ENCODE measurements at regions not wholly inside any gene's neighbourhood (a gene's known extent, or its start where the extent isn't known, plus 50 kb on each side); places are given as distances from the start of the nearest gene placed in this dataset.
A peak's percentile ranks its signal among the peaks of the same experiment; 100 is the strongest.

- no peak for ATAC-seq
- WGBS (ENCODE audit: insufficient coverage, low coverage, low lambda C conversion rate, missing lambda C conversion rate): 83% methylated on average over 3 of the region's 3 CpGs
- no peak overlapping the region for H3K27ac ChIP-seq
- H3K27me3 ChIP-seq: no peaks in the 10 kb centered on the region
- H3K4me1 ChIP-seq: no peaks in the 10 kb centered on the region
- H3K4me3 ChIP-seq: no peak overlapping the region
- H3K36me3 ChIP-seq: no peaks in the 10 kb centered on the region
- intact Hi-C loops (cut with DNase I): no loop called here
- TF ChIP-seq, protein P1, sequence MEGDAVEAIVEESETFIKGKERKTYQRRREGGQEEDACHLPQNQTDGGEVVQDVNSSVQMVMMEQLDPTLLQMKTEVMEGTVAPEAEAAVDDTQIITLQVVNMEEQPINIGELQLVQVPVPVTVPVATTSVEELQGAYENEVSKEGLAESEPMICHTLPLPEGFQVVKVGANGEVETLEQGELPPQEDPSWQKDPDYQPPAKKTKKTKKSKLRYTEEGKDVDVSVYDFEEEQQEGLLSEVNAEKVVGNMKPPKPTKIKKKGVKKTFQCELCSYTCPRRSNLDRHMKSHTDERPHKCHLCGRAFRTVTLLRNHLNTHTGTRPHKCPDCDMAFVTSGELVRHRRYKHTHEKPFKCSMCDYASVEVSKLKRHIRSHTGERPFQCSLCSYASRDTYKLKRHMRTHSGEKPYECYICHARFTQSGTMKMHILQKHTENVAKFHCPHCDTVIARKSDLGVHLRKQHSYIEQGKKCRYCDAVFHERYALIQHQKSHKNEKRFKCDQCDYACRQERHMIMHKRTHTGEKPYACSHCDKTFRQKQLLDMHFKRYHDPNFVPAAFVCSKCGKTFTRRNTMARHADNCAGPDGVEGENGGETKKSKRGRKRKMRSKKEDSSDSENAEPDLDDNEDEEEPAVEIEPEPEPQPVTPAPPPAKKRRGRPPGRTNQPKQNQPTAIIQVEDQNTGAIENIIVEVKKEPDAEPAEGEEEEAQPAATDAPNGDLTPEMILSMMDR (IDR thresholded peaks at IDR 0.05): no peak
- no peak for TF ChIP-seq POLR2A (IDR thresholded peaks at IDR 0.05)
- no peaks in the 10 kb centered on the region for H3K9me3 ChIP-seq
- DNase-seq: no peak
Observed at GRCh38 chr3:177439694-177440269, 242.5 kb upstream of the TBL1XR1 start.

DNA sequence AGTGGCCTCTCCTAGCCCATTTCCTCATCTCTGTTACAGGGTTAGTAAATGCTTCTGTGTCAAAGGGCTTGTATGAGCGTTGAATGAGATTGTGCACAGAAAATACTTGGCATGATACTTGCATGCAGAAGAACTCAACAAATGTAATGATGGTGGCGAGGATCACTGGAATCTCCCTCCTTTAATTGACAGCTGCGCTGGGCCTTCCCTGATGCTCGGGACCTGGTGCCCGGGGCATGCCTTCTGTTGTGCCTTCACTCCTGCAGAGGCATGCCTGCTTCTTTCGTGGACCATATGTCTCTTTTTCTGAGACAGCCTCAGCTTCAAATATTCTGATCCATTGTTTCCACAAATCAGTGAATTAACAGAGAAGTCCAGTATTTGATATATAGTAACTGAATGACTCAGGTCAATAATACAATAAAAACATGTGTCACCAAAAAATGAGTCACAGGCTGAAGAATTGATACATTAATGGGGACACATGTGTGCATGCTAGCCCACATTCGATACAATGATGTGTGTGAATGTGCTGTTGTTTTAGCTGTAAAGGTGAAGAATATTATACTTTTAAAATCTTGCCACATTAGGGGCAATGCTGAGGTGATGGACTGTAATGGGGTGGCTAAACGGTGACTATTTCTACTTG lies 243.3 kb upstream of the TBL1XR1 start:
- ATAC-seq: no peak
- Histone ChIP-seq H3K27me3 (no peaks in the 10 kb centered on the region), H3K4me3 (no peak overlapping the region), H3K27ac (no peak overlapping the region), H3K9me3 (no peaks in the 10 kb centered on the region), H3K36me3 (no peaks in the 10 kb centered on the region), H3K4me1 (no peaks in the 10 kb centered on the region)
- WGBS (ENCODE audit: insufficient coverage, low coverage, low lambda C conversion rate, missing lambda C conversion rate): 92% methylated on average over 6 of the region's 8 CpGs
- intact Hi-C loops (cut with DNase I): no loop called here
- TF ChIP-seq POLR2A (IDR thresholded peaks at IDR 0.05): no peak
- TF ChIP-seq, protein P1 (IDR thresholded peaks at IDR 0.05): no peak
- DNase-seq: no peak

GRCh38 chr3:177441276-177441812 lies 244.1 kb upstream of the TBL1XR1 start:
- TF ChIP-seq, protein P1 (IDR thresholded peaks at IDR 0.05): no peak
- no peak for TF ChIP-seq POLR2A (IDR thresholded peaks at IDR 0.05)
- intact Hi-C loops (cut with DNase I): no loop called here
- ATAC-seq: no peak
- WGBS (ENCODE audit: insufficient coverage, low coverage, low lambda C conversion rate, missing lambda C conversion rate): 96% methylated on average over 1 of the region's 1 CpG
- H3K4me1 ChIP-seq: no peaks in the 10 kb centered on the region
- H3K27ac ChIP-seq: no peak overlapping the region
- H3K27me3 ChIP-seq: no peaks in the 10 kb centered on the region
- H3K9me3 ChIP-seq: no peaks in the 10 kb centered on the region
- no peaks in the 10 kb centered on the region for H3K36me3 ChIP-seq
- DNase-seq: no peak
- H3K4me3 ChIP-seq: no peak overlapping the region

- no peaks in the 10 kb centered on the region for H3K27me3 ChIP-seq
- intact Hi-C loops (cut with DNase I): no loop called here
- TF ChIP-seq, protein P1 (IDR thresholded peaks at IDR 0.05): no peak
- no peak for TF ChIP-seq POLR2A (IDR thresholded peaks at IDR 0.05)
- H3K36me3 ChIP-seq: no peaks in the 10 kb centered on the region
- no peaks in the 10 kb centered on the region for H3K4me1 ChIP-seq
- H3K27ac ChIP-seq: no peak overlapping the region
- ATAC-seq (peak in 2 of 4 donors; percentile 33 to 34), DNase-seq (no peak)
- no peak overlapping the region for H3K4me3 ChIP-seq
- 80% methylated on average over 10 of the region's 12 CpGs for WGBS (ENCODE audit: insufficient coverage, low coverage, low lambda C conversion rate, missing lambda C conversion rate)
- no peaks in the 10 kb centered on the region for H3K9me3 ChIP-seq
Observed at GRCh38 chr3:177441813-177442646, 244.7 kb upstream of the TBL1XR1 start.
